Astrocyte of the cerebellum (primary cell): ENCODE measurements at regions not wholly inside any gene's neighbourhood (a gene's known extent, or its start where the extent isn't known, plus 50 kb on each side); places are given as distances from the start of the nearest gene placed in this dataset.

Source experiments
- DNase-seq: peaks from one replicate; pipeline ENCODE4 v3.0.0-alpha.2; 2011; ENCODE audit warnings: low read depth
- H3K4me3 ChIP-seq: 2 replicates; pipeline ENCODE4 v1.5.1; 2011; ENCODE audit warnings: mild to moderate bottlenecking, low read depth, low read length, moderate library complexity
- CTCF ChIP-seq: IDR thresholded peaks from 2 replicates; pipeline ENCODE4 v1.5.1; 2012; ENCODE audit warnings: low read length, low read depth, moderate library complexity, mild to moderate bottlenecking; ENCODE audit errors: missing control alignments
- in situ Hi-C: cut with HindIII; loops from 2 replicates; pipeline ENCODE4 v1.10.0; 2017; ENCODE audit warnings: low sequenced_read_pairs

- peak; percentile 93 for DNase-seq
- H3K4me3 ChIP-seq = no peak overlapping the region
- TF ChIP-seq CTCF = no peak
- in situ Hi-C loops = no loop called here
Measured at GRCh38 chr2:238596571-238597551, 170.1 kb downstream of the ASB1 start.

DNA sequence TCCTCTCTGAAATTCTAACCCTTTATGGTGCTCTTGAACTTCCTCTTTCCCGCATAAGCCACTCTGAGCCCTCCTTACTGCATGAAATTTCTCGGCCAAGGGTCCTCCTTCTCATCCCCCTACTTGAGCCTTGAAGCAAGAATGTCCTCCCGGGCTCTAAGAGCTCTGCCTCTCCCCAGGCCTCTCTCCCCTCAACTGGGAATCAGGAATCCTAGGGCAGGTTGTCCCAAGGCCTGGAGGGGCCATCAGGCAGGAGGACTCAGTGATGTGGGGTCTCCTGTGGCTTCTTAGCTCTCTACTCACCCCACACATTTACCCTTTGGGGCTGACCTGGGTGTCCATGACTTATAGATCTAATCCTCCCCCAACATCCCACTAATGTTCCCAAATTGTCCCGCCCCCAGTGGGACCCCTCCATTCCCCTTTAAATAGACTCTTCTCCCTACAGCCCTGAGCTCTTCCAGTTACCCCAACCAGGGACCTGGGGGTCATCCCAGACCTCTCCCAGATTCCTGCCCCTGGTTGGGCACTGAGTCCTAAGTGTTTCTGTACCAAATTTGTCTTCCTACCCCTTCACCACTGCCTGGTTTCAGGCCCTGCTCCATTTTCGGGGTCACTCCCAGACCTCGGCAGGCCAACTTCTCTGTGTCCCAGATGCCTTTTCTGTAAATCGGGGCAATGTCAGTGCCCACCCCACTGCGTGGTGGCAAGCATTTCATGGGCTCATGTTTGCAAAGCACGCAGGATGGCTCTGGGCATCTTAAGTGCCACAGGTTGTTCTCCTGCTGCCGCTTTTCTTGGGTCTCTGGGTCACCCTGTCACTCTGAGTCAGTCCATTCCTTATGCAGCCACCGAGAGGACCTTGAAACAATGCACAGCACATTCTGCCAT lies 171.2 kb downstream of the ASB1 start:
- DNase-seq = no peak
- no peak for TF ChIP-seq CTCF
- in situ Hi-C loops = no loop called here

DNA sequence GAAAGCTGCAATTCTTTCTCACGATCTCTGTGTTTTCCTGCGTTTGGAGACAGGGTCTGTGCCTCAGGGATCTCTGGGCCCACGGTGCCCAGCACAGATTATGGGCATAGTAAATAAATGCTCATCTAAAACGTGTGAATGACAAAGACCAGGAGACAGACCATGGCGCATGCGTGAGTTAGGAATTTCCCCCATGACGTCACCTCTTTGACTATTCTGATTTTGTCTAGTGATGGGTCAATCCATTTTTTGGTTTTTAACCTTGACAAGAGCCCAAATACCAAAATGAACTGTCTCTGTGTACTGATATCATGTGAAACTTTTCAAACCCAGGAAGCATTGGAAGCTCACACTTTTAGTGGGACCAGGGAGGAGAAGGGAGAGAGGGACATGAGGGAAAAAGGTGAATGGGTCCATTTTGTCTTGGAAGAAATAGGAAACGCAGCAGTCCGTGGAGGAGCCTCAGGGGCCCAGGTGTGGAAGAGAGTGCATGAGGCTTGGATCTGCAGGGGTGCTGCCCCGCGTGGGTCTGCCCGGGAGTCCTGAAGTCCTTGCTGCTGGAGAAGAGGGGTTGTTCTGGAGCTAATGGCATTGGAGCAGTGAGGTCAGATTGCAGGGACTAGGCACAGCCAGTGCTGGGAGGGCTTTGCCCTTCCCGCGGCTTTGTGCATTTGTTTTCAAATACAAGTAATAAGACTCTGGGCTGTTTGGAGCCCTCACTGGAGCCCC lies 172.2 kb downstream of the ASB1 start:
- H3K4me3 ChIP-seq = no peak overlapping the region
- TF ChIP-seq CTCF = no peak
- in situ Hi-C loops = no loop called here
- DNase-seq = no peak

More for the DNA sequence above, 171.2 kb downstream of the ASB1 start:
- H3K4me3 ChIP-seq = no peak overlapping the region

DNA sequence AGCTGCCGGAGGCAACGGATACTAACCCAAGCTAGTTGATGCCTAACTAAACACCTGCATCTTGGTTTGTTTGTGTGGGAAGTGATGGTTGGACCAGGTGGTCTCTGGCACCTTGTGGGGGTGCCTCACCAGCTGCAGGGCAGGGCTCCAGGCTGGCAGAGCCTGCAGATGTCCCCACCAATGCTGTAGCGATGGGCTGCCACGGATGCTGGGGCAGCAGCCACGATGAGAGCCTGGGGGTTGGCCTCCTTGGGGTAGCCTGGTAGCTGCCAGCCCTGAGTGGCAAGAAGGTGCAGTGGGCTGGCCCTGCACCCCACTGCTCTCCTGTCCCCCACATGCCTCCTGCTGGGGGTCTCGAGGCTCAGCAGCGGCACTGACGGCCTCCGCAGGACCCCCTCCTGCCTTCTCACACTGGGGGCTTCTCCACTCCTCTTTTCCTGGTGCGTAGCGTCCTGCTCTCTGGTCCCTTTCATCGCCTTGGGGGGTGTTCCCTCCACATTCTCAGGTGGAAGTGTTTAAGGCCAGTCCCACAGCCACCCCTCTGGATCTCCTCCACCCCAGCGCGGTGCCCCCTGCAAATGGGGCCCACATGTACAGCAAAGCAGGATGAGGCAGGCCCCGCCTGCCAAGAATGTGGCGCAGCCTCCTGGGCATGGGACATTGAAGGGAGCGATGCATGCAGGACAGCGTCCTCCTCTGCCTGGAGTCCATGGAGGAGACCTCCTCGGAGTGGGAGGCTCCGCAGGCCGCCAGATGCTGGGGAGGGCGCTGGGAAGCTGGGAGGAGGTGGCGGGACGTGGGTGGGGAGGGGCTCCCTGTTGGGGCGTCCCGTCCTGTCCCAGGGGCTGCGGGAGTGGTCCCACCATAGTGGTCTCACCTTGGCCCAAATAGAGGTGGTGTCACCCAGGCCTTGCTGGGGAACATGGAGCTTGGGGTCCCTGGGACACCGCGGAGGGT lies 173.1 kb downstream of the ASB1 start:
- no peak for TF ChIP-seq CTCF
- no peak for DNase-seq
- in situ Hi-C loops = no loop called here
- H3K4me3 ChIP-seq = no peak overlapping the region

DNA sequence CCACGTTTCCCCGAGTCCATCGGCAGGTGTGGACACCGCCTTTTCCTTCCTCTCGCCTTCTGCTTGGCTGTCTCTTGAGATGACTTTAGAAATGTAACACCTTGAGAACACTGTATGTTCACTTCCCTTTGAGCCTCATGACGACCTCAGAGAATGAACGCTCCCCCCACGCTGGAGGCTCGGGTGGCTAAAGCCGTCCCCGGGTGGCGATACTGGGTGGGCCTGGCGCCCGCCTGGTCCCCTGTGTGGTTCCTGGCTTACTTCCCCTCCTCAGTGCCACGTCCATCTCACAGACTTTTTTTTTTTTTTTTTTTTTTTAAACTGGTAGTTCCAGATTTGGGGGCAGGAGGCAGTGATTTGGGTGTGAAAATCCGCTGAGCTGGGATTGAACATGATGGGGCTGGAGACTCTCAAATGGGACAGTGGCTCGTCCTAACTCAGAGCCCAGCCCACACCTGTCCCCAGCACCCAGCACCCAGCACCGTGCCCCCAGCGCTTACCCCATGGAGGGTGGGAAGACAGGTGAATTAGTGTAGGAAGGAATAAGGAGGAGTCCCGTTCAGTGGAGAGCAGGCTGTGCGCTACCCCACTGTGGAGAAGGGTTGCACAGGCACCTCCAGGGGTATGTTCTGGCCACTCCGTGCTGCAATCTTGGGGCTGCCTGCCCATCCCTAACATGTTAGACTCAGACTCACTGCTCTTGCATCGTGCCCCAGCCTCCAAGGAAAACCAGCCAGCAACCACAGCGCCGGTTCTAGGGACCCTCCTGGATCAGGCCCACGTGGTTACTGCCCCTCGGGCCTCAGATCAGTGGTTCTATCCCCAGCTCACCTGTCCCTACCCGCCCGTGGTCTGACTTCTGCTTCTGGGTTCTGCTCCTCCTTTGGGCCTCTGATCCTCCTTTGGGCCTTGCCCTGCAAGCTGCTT lies 174.0 kb downstream of the ASB1 start:
- in situ Hi-C loops = no loop called here
- no peak for DNase-seq
- no peak overlapping the region for H3K4me3 ChIP-seq

More for the DNA sequence above, 174.0 kb downstream of the ASB1 start:
- no peak for TF ChIP-seq CTCF
